HUES6 (cell line): ENCODE measurements at regions not wholly inside any gene's neighbourhood (a gene's known extent, or its start where the extent isn't known, plus 50 kb on each side); places are given as distances from the start of the nearest gene placed in this dataset.

ENCODE experiments used
- H3K27ac ChIP-seq: 2 replicates; pipeline ENCODE4 v1.7.0; 2013; ENCODE audit warnings: low read depth, mild to moderate bottlenecking, low read length, inconsistent platforms
- H3K27me3 ChIP-seq: 2 replicates; pipeline ENCODE4 v1.6.1; 2013; ENCODE audit warnings: low read length; ENCODE audit not compliant: control insufficient read depth, insufficient read depth
- H3K36me3 ChIP-seq: 2 replicates; pipeline ENCODE4 v1.6.1; 2013; ENCODE audit warnings: low read length; ENCODE audit not compliant: control insufficient read depth, insufficient read depth
- H3K4me1 ChIP-seq: 2 replicates; pipeline ENCODE4 v1.6.1; 2013; ENCODE audit warnings: low read length; ENCODE audit not compliant: control insufficient read depth, insufficient read depth
- H3K4me3 ChIP-seq: 2 replicates; pipeline ENCODE4 v1.5.1; 2013; ENCODE audit warnings: low read depth, low read length
- H3K9ac ChIP-seq: one replicate; pipeline ENCODE4 v1.6.1; 2013; ENCODE audit warnings: mild to moderate bottlenecking, low read length
- H3K9me3 ChIP-seq: 2 replicates; pipeline ENCODE4 v1.6.1; 2013; ENCODE audit warnings: low read depth, low read length; ENCODE audit not compliant: control insufficient read depth, insufficient read depth

- Histone ChIP-seq H3K36me3 (no peaks in the 10 kb centered on the region), H3K4me1 (no peaks in the 10 kb centered on the region), H3K27me3 (no peaks in the 10 kb centered on the region), H3K27ac (no peak overlapping the region), H3K4me3 (no peak overlapping the region), H3K9me3 (0 out of 2 replicates have a peak, but pooled peaks cover 6% of the 10 kb centered on the region), H3K9ac (no peak overlapping the region)
Observed at GRCh38 chr4:36930562-36931111, 313.9 kb upstream of the NWD2 start.

DNA sequence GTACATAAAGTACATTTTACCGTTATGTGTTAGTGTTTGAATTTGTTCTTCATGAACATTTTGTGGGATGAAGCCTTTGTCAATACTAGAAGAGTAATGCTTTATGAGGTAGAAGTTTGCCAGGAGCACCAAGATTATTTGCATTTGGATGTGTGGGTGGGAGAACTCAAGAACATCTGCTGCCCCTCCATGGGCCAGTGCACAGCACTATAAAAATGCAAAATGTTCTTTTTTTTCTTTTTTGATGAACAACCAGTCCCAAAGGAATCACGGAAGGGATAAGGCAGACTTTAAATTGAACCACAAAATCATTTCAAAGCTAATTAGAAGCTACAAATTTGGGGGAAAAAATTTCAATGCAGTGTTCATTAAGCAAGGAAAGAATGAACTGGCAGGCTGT lies 300.3 kb upstream of the NWD2 start:
- Histone ChIP-seq H3K4me1 (no peaks in the 10 kb centered on the region), H3K27ac (no peak overlapping the region), H3K4me3 (no peak overlapping the region), H3K9me3 (0 out of 2 replicates have a peak, but pooled peaks cover 2% of the 10 kb centered on the region), H3K36me3 (no peaks in the 10 kb centered on the region), H3K9ac (no peak overlapping the region), H3K27me3 (no peaks in the 10 kb centered on the region)

GRCh38 chr4:36961420-36961819 lies 283.1 kb upstream of the NWD2 start:
- no peaks in the 10 kb centered on the region for H3K9me3 ChIP-seq
- H3K4me3 ChIP-seq, result no peak overlapping the region
- no peaks in the 10 kb centered on the region for H3K36me3 ChIP-seq
- H3K4me1 ChIP-seq, result no peaks in the 10 kb centered on the region
- no peak overlapping the region for H3K9ac ChIP-seq
- no peaks in the 10 kb centered on the region for H3K27me3 ChIP-seq
- H3K27ac ChIP-seq, result no peak overlapping the region

DNA sequence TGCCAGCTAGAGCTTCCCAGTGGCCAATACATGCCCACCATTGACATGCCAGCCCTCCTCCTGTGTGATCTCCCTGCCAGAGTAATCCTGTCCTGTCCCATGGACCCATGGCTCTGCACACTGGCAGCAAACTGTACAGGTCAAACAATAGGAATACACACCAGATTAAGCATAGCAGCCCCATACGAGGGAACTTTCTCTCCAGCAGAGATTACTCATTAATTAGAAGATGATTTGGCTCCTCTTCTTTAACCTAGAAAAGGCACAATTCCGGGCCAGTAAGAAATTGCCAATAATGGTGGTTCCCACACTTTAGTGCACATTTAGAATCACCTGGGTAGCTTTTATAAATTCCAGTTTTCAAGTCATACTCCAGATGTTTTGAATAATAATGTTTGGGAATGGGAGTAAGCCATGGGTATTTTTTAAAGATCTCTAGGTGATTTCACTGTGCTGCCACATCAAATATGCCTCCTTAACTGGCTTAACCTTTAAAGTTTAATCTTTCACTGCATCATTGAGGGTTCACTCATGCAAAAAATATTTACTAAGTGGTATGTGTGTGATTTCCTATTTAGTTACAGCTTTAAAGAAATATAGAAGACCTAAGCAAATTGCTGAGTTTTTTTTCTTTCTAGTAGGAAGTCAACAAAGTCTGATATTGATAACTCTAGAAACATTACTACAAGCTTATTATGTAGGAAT lies 277.6 kb upstream of the NWD2 start:
- Histone ChIP-seq H3K27ac (no peak overlapping the region), H3K36me3 (no peaks in the 10 kb centered on the region), H3K27me3 (no peaks in the 10 kb centered on the region), H3K4me1 (no peaks in the 10 kb centered on the region), H3K4me3 (no peak overlapping the region), H3K9ac (no peak overlapping the region), H3K9me3 (no peaks in the 10 kb centered on the region)

- no peaks in the 10 kb centered on the region for H3K4me1 ChIP-seq
- no peaks in the 10 kb centered on the region for H3K9me3 ChIP-seq
- no peaks in the 10 kb centered on the region for H3K27me3 ChIP-seq
- H3K9ac ChIP-seq, result no peak overlapping the region
- H3K36me3 ChIP-seq, result no peaks in the 10 kb centered on the region
- H3K27ac ChIP-seq, result no peak overlapping the region
- no peak overlapping the region for H3K4me3 ChIP-seq
Observed at GRCh38 chr4:36979533-36979932, 265.0 kb upstream of the NWD2 start.

GRCh38 chr4:36990128-36990872 lies 254.2 kb upstream of the NWD2 start:
- H3K27ac ChIP-seq, result no peak overlapping the region

DNA sequence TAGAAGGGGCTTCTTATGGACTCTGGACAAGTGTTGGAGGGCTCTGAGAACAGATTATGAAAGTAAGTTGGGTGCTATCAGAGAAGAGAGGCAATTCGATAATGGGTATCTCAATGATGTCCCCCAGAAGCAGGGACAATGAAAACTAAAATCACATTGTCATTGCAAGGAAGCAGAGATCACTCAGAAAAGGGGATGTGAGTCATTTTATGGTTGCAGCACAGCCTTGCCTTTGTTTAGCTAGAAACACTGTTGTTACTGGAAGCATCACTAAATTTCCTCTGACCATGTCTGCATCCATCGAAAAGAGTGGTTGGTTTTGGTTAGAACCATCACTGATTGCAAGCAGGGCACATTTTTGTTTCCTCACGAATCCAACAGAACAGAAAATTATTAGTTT lies 246.8 kb upstream of the NWD2 start:
- Histone ChIP-seq H3K27ac (no peak overlapping the region), H3K36me3 (no peaks in the 10 kb centered on the region), H3K4me3 (no peak overlapping the region), H3K27me3 (no peaks in the 10 kb centered on the region), H3K9ac (no peak overlapping the region), H3K9me3 (no peaks in the 10 kb centered on the region), H3K4me1 (0 out of 2 replicates have a peak, but pooled peaks cover 4% of the 10 kb centered on the region)

More at GRCh38 chr4:36990128-36990872, 254.2 kb upstream of the NWD2 start:
- Histone ChIP-seq H3K36me3 (no peaks in the 10 kb centered on the region), H3K4me3 (no peak overlapping the region), H3K9me3 (no peaks in the 10 kb centered on the region), H3K9ac (no peak overlapping the region), H3K4me1 (no peaks in the 10 kb centered on the region; the same call in 1 of the 2 replicates), H3K27me3 (no peaks in the 10 kb centered on the region)

DNA sequence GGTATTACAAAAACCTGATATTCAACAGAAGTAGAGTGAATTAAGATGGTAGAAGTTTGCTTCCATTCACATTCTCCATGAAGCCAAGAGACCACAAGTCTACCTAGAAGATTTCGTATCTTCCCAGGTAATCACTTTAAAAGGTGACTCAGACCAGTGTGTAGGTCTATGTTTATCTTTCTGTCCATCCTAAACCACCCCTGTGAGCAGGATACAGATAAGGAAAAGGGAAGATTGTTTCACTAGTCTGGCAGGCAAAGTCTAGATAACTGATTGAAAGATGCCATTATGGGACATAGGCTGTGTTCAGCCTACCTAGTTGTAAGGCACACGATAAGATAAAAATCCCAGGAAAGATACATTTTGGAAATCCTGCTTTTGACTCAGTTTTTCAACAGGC lies 244.3 kb upstream of the NWD2 start:
- no peak overlapping the region for H3K9ac ChIP-seq
- no peak overlapping the region for H3K4me3 ChIP-seq
- no peaks in the 10 kb centered on the region for H3K36me3 ChIP-seq
- no peak overlapping the region for H3K27ac ChIP-seq
- H3K9me3 ChIP-seq, result no peaks in the 10 kb centered on the region
- 0 out of 2 replicates have a peak, but pooled peaks cover 4% of the 10 kb centered on the region for H3K4me1 ChIP-seq
- H3K27me3 ChIP-seq, result no peaks in the 10 kb centered on the region

DNA sequence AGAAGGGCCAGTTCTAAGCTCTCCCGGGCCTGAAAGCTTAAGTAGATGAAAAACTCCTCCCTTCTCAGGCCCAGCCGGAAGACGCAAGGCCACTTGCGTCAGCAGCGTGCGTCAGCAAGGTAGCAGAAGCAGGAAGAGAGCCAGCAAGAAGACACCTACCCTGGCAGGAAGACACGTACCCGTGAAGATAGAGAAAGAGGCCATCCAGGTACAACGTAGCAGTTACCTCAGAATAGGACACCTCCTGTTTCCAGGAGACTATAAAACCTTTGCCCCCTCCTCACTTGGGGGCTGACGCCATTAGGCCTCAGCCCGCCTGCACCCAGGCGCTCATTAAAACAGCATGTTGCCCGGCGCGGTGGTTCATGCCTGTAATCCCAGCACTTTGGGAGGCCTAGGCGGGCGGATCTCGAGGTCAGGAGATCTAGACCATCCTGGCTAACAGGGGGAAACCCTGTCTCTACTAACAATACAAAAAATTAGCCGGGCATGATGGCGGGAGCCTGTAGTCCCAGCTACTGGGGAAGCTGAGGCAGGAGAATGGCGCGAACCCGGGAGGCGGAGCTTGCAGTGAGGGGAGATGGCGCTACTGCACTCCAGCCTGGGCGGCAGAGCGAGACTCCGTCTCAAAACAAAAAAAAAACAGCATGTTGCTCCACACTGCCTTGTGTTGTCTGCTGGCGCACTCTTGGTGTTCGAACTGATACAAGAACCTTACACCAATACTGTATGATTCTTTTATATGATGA lies 242.7 kb upstream of the NWD2 start:
- H3K36me3 ChIP-seq, result no peaks in the 10 kb centered on the region
- H3K4me1 ChIP-seq, result no peaks in the 10 kb centered on the region
- no peak overlapping the region for H3K27ac ChIP-seq
- no peak overlapping the region for H3K4me3 ChIP-seq
- no peaks in the 10 kb centered on the region for H3K9me3 ChIP-seq
- no peak overlapping the region for H3K9ac ChIP-seq
- H3K27me3 ChIP-seq, result no peaks in the 10 kb centered on the region

DNA sequence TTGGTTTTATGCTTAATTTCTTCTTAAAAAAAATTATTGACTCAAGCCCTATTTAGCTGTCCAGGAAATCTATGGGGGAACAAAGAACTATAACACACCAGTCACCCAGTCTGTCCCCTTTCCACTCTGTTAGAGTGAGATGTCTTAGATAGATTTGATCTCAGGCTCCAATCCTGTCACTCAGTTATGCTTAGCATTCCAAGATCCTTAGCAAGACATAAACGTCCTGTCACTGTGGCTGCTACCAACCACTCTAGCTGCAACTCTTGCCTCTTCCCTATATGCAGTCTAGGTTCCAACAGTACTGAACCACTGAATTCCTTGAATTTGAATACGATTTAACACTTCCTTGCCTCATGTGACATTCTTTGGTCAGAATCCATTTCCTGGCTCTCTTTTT lies 241.9 kb upstream of the NWD2 start:
- Histone ChIP-seq H3K4me1 (no peaks in the 10 kb centered on the region), H3K9me3 (no peaks in the 10 kb centered on the region), H3K27ac (no peak overlapping the region), H3K36me3 (no peaks in the 10 kb centered on the region), H3K4me3 (no peak overlapping the region), H3K27me3 (no peaks in the 10 kb centered on the region), H3K9ac (no peak overlapping the region)
